ENCODE measurements at regions not wholly inside any gene's neighbourhood (a gene's known extent, or its start where the extent isn't known, plus 50 kb on each side); places are given as distances from the start of the nearest gene placed in this dataset.

DNA sequence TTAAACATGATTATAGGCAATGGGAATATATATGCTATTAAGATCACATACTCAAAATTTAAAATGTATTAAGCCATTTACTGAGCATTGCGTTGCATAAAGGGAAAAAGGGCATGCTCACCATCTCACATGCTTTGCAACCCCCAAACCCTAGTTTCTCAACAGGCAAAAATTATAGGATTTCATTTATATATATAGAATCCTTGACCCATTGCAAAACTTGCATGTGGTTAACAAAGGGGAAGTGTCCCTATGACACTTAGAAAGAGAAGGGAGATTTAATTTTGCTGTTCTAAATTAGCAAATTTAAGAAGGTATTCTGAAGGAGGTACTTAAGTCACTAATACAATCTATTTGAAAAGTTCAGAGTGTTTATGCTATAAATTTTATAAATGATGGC, 837.8 kb downstream of the DIPK2A start:
- TF ChIP-seq, protein P1, sequence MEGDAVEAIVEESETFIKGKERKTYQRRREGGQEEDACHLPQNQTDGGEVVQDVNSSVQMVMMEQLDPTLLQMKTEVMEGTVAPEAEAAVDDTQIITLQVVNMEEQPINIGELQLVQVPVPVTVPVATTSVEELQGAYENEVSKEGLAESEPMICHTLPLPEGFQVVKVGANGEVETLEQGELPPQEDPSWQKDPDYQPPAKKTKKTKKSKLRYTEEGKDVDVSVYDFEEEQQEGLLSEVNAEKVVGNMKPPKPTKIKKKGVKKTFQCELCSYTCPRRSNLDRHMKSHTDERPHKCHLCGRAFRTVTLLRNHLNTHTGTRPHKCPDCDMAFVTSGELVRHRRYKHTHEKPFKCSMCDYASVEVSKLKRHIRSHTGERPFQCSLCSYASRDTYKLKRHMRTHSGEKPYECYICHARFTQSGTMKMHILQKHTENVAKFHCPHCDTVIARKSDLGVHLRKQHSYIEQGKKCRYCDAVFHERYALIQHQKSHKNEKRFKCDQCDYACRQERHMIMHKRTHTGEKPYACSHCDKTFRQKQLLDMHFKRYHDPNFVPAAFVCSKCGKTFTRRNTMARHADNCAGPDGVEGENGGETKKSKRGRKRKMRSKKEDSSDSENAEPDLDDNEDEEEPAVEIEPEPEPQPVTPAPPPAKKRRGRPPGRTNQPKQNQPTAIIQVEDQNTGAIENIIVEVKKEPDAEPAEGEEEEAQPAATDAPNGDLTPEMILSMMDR (conservative IDR thresholded peaks at IDR 0.05; ENCODE audit: low read depth, low read length), result no peak
- no peak for TF ChIP-seq EZH2 (IDR thresholded peaks at IDR 0.05; ENCODE audit: borderline replicate concordance, low read depth, low read length, poor library complexity, severe bottlenecking)

All from A673 (cell line).